Gastrocnemius medialis (tissue), 4 donors: ENCODE measurements at regions not wholly inside any gene's neighbourhood (a gene's known extent, or its start where the extent isn't known, plus 50 kb on each side); places are given as distances from the start of the nearest gene placed in this dataset.

ENCODE experiments used
- ATAC-seq, 2 donors: fragments of 150-250 bp; one replicate each; pipeline ENCODE4 v1.9.1; 2016
- DNase-seq, 2 donors: peaks; one replicate each; pipeline ENCODE4 v3.0.0-alpha.2; 2019
- H3K27ac ChIP-seq, 4 donors: fragments of 200-600 bp; sonication (generic); 1 replicate in 1 of 4; 2 replicates in 3 of 4; pipeline ENCODE4 v1.5.1; 2016 to 2018; ENCODE audit warnings: mild to moderate bottlenecking in 2 of 4, moderate library complexity in 1 of 4
- H3K27me3 ChIP-seq, 3 donors: fragments of 200-600 bp; sonication (generic) in 2 of 3; 1 replicate in 1 of 3; 2 replicates in 2 of 3; pipeline versions ENCODE4 v1.5.1 to v1.6.0; 2016 to 2019; ENCODE audit warnings: mild to moderate bottlenecking in 1 of 3, moderate library complexity in 1 of 3
- H3K36me3 ChIP-seq, 2 donors: fragments of 200-600 bp; sonication (generic) in 1 of 2; one replicate each; pipeline ENCODE4 v1.5.1; 2017 to 2018
- H3K4me1 ChIP-seq, 2 donors: fragments of 200-600 bp; sonication (generic) in 1 of 2; one replicate each; pipeline ENCODE4 v1.5.1; 2016 to 2017; ENCODE audit warnings: mild to moderate bottlenecking in 2 of 2
- H3K4me3 ChIP-seq, 4 donors: fragments of 200-600 bp; sonication (generic) in 3 of 4; 1 replicate in 1 of 4; 2 replicates in 3 of 4; pipeline ENCODE4 v1.5.1; 2016 to 2019; ENCODE audit warnings: mild to moderate bottlenecking in 2 of 4
- H3K9me3 ChIP-seq, 3 donors: fragments of 200-600 bp; sonication (generic) in 2 of 3; 1 replicate in 1 of 3; 2 replicates in 2 of 3; pipeline ENCODE4 v1.5.1; 2016 to 2019
- CTCF ChIP-seq, 5 experiments: fragments of 450-650 bp in 3 of 5; fragments of 200-600 bp in 2 of 5; sonication (generic) in 2 of 5; IDR thresholded peaks in 4 of 5; conservative IDR thresholded peaks in 1 of 5; 1 replicate in 4 of 5; 2 replicates in 1 of 5; pipeline ENCODE4 v1.5.1; 2016 to 2019; ENCODE audit warnings: antibody characterized with exemption in 5 of 5, mild to moderate bottlenecking in 3 of 5, moderate library complexity in 3 of 5
- POLR2A ChIP-seq, 2 donors: fragments of 450-650 bp; IDR thresholded peaks; one replicate each; pipeline ENCODE4 v1.6.1; 2017; ENCODE audit warnings: antibody characterized with exemption in 2 of 2, mild to moderate bottlenecking in 2 of 2, moderate library complexity in 2 of 2
- in situ Hi-C, 4 donors: fragments of 200-750 bp; cut with MboI; loops; one replicate each; pipeline versions ENCODE4 v1.15.0 to v1.8.0; 2017; ENCODE audit warnings: low sequenced_read_pairs in 4 of 4
- intact Hi-C: fragments of 100-400 bp; cut with DNase I; formaldehyde crosslinking; loops from one replicate; pipeline ENCODE4 v1.15.1; 2023; ENCODE audit warnings: low total_unique reads

DNA sequence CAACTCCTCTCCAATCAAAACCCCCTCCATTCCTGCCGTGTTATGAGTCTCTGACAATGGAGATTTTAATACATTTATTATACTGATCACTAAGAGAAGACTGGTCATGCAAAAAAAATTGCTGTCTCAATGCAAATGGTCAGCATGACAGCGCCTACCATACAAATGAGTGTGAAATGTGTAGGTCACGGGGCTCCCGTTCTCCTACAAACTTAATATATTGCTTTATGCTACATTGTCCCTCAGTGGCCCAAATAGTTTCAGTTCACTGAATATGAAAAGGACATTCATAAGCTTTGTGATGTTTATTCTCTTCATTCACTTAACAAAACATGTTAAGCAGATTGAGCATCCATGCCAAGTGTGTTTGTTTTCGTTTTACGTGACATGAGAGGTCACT is 116.1 kb downstream of the SPANXN3 start:
- ATAC-seq (no peak), DNase-seq (no peak)
- H3K4me1 ChIP-seq: no peaks in the 10 kb centered on the region
- no peak overlapping the region for H3K27ac ChIP-seq
- intact Hi-C loops: no loop called here
- H3K36me3 ChIP-seq: no peaks in the 10 kb centered on the region
- H3K4me3 ChIP-seq: no peak overlapping the region
- TF ChIP-seq CTCF (IDR thresholded peaks at IDR 0.05 in 4 of 5, conservative IDR thresholded peaks at IDR 0.05 in 1 of 5) (no peak), POLR2A (IDR thresholded peaks at IDR 0.05) (no peak)
- no peaks in the 10 kb centered on the region for H3K9me3 ChIP-seq
- H3K27me3 ChIP-seq: no peaks in the 10 kb centered on the region
- in situ Hi-C loops: no loop called here

- no peaks in the 10 kb centered on the region for H3K4me1 ChIP-seq
- intact Hi-C loops: no loop called here
Measured at GRCh38 chrX:143378851-143379250, 138.4 kb downstream of the SPANXN3 start.

DNA sequence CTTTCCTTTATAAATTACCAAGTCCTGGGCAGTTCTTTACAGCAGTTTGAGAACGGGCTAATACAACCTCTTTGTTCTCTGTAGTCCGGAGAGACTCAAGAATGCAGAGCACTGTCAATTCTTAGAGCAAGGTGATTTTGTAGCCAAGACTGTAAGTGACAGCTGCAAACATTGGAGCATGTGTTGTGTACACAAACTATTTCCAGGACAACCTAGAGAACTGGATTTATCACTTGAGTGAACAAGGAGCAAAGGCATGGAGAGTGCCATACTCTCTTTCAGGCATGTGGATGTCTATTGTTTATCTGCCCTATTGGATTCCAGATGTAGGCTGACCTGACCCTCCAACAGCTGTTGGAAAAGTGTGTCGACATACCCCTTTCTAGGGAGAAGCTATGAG is 153.9 kb downstream of the SPANXN3 start:
- TF ChIP-seq POLR2A (IDR thresholded peaks at IDR 0.05) (no peak), CTCF (IDR thresholded peaks at IDR 0.05 in 4 of 5, conservative IDR thresholded peaks at IDR 0.05 in 1 of 5) (no peak)
- intact Hi-C loops: no loop called here

More at GRCh38 chrX:143378851-143379250, 138.4 kb downstream of the SPANXN3 start:
- ATAC-seq (no peak), DNase-seq (no peak)
- Histone ChIP-seq H3K36me3 (no peaks in the 10 kb centered on the region), H3K9me3 (no peaks in the 10 kb centered on the region), H3K4me3 (no peak overlapping the region), H3K27me3 (no peaks in the 10 kb centered on the region), H3K27ac (no peak overlapping the region)
- no peak for TF ChIP-seq CTCF (IDR thresholded peaks at IDR 0.05 in 4 of 5, conservative IDR thresholded peaks at IDR 0.05 in 1 of 5)
- no peak for TF ChIP-seq POLR2A (IDR thresholded peaks at IDR 0.05)
- in situ Hi-C loops: no loop called here

DNA sequence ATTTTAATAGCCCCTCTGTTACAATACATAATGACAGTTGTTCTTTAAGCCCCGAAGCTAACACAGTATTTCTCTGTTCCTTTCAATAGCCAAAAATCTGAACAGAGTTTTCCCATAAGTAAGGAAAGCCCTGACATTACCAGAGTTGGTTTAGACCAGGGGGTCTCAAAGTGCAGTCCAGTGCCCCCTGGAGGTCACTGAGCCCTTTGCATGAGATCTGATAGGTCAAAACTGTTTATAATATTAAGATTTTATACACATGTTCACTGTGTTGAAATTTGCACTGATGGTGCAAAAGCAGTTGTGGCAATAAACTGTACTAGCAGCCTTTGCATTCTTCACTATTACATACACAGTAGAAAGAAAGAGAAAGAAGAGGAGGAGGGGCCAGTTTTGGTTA is 177.1 kb downstream of the SPANXN3 start:
- no peak for ATAC-seq
- no peak overlapping the region for H3K4me3 ChIP-seq
- H3K27me3 ChIP-seq: no peaks in the 10 kb centered on the region
- intact Hi-C loops (no loop called here), in situ Hi-C loops (no loop called here)
- no peaks in the 10 kb centered on the region for H3K36me3 ChIP-seq
- H3K4me1 ChIP-seq: no peaks in the 10 kb centered on the region
- H3K9me3 ChIP-seq: no peaks in the 10 kb centered on the region
- no peak for DNase-seq
- H3K27ac ChIP-seq: no peak overlapping the region
- TF ChIP-seq CTCF (IDR thresholded peaks at IDR 0.05 in 4 of 5, conservative IDR thresholded peaks at IDR 0.05 in 1 of 5): no peak
- no peak for TF ChIP-seq POLR2A (IDR thresholded peaks at IDR 0.05)

More for the DNA sequence above, 153.9 kb downstream of the SPANXN3 start:
- H3K27me3 ChIP-seq: no peaks in the 10 kb centered on the region
- ATAC-seq (no peak), DNase-seq (no peak)
- H3K9me3 ChIP-seq: no peaks in the 10 kb centered on the region
- H3K36me3 ChIP-seq: no peaks in the 10 kb centered on the region
- H3K4me3 ChIP-seq: no peak overlapping the region
- H3K27ac ChIP-seq: no peak overlapping the region
- in situ Hi-C loops: no loop called here
- H3K4me1 ChIP-seq: no peaks in the 10 kb centered on the region

- Histone ChIP-seq H3K4me1 (no peaks in the 10 kb centered on the region), H3K4me3 (no peak overlapping the region), H3K27ac (no peak overlapping the region), H3K27me3 (no peaks in the 10 kb centered on the region), H3K9me3 (no peaks in the 10 kb centered on the region), H3K36me3 (no peaks in the 10 kb centered on the region)
- no peak for TF ChIP-seq CTCF (IDR thresholded peaks at IDR 0.05 in 4 of 5, conservative IDR thresholded peaks at IDR 0.05 in 1 of 5)
- TF ChIP-seq POLR2A (IDR thresholded peaks at IDR 0.05): no peak
- in situ Hi-C loops: no loop called here
- ATAC-seq: no peak
- no peak for DNase-seq
- intact Hi-C loops: no loop called here
Measured at GRCh38 chrX:143336261-143336660, 181.0 kb downstream of the SPANXN3 start.
